HuH-7.5 (cell line): ENCODE measurements at regions not wholly inside any gene's neighbourhood (a gene's known extent, or its start where the extent isn't known, plus 50 kb on each side); places are given as distances from the start of the nearest gene placed in this dataset.
"Not testable (repeated sequence)": the region's sequence is repeated elsewhere in the genome, so short reads cannot be mapped to it uniquely, and the experiment has no call there.

Source experiments
- DNase-seq: peaks from one replicate; pipeline ENCODE4 v3.0.0; 2011; ENCODE audit warnings: low spot score

DNA sequence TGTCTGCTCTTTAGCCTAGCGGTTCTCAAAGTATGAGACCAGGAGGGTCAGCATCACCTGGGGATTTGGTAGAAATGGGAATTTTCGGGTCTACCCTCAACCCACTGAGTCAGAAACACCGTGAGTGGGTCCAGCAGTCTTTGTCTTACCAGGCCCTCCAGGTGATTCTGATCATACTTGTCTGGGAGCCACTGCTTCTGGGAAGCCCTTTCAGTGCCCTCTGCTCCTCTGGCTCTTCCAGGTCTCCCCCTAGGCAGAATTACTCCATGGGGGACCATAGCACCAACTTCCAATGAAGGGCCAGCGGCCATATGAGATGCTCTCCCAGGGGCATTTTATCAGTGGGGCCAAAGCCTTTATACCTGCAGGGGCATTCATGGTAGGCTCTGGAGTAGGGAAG is 81.0 kb upstream of the ETV3 start:
- no peak for DNase-seq

- DNase-seq: no peak
These were observed 80.5 kb upstream of the ETV3 start for GRCh38 chr1:157218671-157219070.

- DNase-seq: no peak
These were observed 79.3 kb upstream of the ETV3 start for GRCh38 chr1:157217486-157217885.

DNA sequence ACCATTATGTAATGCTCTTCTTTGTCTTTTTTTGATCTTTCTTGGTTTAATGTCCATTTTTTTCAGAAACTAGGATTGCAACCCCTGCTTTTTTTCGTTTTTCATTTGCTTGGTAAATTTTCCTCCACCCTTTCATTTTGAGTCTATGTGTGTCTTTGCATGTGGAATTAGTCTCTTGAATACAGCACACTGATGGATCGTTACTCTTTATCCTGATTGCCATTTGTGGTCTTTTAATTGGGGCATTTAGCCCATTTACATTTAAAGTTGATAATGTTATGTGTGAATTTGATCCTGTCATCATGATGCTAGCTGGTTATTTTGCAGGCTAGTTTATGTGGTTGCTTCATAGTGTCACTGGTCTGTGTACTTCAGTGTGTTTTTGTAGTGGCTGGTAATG is 75.6 kb upstream of the ETV3 start:
- no peak for DNase-seq

GRCh38 chr1:157209514-157209913 is 71.3 kb upstream of the ETV3 start:
- no peak for DNase-seq

DNA sequence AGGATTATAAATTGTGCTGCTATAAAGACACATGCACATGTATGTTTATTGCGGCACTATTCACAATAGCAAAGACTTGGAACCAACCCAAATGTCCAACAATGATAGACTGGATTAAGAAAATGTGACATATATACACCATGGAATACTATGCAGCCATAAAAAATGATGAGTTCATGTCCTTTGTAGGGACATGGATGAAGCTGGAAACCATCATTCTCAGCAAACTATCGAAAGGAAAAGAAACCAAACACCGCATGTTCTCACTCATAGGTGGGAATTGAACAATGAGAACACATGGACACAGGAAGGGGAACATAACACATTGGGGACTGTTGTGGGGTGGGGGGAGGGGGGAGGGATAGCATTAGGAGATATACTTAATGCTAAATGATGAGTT is 67.8 kb upstream of the ETV3 start:
- not testable (repeated sequence) for DNase-seq

GRCh38 chr1:157203166-157203565 is 65.0 kb upstream of the ETV3 start:
- DNase-seq: no peak

- DNase-seq: no peak
These were observed 64.1 kb upstream of the ETV3 start for GRCh38 chr1:157202331-157202730.

GRCh38 chr1:157201767-157202166 is 63.6 kb upstream of the ETV3 start:
- no peak for DNase-seq

GRCh38 chr1:157200451-157200850 is 62.3 kb upstream of the ETV3 start:
- no peak for DNase-seq

- no peak for DNase-seq
These were observed 61.2 kb upstream of the ETV3 start for GRCh38 chr1:157199421-157199755.

GRCh38 chr1:157198619-157199420 is 60.6 kb upstream of the ETV3 start:
- DNase-seq: no peak

- no peak for DNase-seq
These were observed 59.8 kb upstream of the ETV3 start for GRCh38 chr1:157197906-157198435.

DNA sequence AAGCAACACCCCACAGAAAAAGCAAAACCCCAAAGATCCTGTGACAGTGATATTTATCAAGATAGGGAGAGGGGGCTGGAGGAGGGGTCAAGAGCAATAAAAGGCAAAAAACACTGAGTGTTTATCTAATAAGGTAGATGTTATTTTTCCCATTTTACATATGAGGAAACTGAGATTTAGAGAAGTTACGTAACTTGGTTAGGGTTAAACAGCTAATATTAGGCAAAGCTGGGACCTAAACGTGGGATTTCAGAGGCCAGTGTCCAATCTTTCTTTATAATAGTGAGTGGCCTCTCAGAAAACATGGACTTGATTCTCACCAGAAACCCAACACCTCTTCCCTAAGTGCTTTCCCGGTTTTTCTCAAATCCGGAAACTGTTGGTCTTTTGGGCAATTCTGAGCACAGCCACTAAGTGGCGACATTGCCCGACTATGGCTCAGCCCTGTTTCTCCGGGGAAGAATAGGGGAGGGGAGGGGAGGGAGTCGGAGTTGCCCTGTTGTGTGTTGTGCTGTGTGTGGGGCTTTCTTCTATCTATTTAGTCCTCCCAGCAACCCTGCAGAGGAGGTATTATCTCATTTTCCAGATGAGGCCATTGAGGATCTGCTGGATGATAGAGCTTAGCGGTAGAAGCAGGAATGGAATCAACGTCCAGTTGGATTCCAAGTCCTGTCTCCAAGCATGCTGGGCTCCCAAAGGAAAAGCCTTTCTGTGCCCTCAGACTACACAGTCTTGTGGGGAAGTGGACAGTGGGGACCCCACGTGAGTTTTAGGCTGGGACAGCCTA is 58.7 kb upstream of the ETV3 start:
- not testable (repeated sequence) for DNase-seq

DNA sequence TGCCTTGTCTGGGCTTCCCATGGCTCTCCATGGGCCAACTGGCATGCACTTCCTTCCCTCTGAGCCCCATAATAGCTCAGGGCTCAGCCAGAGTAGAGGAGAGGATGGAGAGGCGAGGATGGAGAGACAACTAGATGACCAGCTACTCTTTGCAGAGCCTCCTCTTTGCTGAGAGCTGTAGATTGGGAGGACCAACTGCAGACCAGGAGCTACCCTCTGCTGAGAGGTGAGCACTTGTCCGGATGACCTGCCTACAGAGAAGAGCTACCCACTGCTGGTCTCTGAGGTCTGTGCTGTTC is 58.0 kb upstream of the ETV3 start:
- no peak for DNase-seq

- DNase-seq: no peak
These were observed 57.5 kb upstream of the ETV3 start for GRCh38 chr1:157195521-157196244.

DNA sequence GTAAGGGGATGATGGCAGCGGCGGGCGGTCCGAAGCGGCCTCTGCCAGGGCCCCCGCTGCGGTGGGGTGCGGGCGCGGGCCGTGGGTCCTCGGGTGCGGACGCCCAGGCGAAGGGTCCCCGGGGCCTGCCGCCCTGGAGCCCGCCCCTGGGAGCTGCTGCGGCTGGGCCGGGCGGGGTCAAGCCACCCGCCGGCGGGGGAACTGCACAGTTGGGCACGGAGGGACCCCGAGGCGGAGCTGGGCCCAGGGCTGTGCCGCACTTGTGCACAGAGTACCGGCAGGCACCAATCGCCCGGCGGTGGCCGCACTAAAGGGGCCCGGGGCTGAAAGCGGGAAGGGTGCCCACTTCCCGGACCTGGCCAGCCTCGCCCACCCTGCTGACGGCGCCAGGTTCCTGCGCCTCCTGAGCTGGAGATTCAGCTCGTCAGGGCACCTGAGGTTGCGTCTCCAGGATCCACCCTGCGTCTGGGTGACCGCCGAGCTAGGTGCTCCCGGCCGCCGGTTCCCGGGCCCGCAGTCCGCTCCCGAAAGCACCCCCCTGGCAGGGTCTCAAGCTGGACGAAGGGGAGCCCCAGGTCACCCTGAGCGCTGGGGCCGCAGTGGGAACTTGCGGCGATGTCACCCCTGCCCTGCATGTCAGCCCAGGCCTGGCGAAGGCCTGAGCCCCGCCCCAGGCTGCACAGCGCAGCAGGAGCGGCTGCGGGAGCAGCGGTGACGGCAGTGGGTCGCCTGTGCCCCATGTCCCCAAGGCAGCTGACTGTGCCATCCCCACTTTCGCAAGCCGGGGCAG is 56.7 kb upstream of the ETV3 start:
- DNase-seq: no peak

DNA sequence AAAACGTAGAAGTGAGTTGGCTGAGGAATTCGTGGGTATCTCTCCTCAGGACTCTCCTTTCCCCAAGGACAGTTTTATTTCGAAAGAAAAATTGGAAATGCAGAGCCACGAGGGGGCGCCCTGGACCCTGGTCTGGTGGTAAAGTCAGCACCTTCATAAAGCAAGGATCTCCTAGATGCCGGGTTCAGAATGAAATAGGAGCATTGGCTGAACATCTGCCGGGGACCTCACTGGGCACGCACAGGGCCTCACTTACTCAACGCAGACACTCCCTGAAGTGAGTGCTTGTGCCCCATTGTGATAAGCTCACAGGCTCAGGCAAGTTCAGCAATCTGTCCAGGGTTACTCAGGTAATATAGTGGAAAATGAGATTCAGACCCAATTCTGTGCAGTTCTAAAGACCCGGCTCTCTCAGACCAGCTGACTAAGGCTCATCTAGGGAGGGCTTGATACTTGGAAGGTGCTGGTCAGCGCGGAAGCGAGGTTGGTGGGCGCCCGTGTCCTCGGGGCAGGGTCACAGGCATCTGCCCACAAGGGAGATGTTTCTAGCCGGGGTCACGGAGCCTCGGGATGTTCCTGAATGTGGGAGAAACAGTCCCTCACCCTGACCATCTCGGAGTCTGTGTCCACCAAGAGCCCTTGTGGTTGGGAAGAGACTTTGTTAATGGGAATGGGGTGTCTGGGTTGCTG is 55.7 kb upstream of the ETV3 start:
- peak; percentile 84 for DNase-seq

GRCh38 chr1:157193219-157193618 is 55.0 kb upstream of the ETV3 start:
- no peak for DNase-seq

DNA sequence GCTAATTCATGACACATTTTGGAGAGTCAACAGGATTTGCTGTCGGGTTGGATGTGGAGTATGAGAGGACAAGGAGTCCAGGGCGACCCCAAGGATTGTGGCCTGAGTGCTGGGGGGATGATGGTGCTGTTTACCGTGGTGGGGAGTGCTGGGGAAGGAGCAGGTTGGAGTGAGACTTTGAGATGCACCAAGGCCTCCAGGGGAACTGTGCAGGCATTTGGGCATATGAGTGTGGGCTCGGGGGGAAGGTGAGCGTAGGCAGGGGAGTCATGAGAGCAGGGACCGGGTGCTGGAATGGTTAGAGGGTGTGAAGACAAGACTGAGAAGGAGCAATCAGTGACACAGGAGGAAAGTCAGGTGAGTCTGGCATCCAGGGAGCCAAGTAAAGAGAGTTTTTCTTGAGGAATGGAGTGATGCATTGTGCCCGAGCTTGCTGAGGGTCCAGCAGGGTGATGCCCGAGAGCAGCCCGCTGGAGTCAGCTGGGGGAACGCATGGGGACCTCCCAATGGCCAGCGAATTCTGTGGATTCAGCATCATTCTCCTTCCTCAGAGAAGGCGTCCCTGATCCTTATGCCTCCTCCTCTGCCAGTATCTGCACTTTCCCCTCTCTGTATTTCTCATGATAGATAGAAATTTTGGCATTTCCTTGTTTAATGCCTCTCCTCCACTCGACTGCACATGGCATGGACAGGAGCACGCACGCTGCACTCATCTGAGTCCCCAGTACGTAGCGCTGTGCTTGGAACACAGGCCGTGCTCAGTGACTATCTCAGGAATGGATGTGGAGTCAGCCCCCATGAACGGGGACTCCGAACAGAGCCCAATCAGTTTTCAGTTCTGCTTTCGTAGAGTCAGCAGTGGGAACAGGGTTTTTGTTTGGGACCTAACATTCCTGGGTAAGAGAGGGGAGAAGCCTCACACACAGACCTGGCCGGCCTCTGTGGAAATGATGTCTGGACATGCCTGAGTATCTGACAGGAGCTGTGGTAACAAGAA is 52.1 kb upstream of the ETV3 start:
- no peak for DNase-seq
